HG03108 (cell line): ENCODE measurements at regions not wholly inside any gene's neighbourhood (a gene's known extent, or its start where the extent isn't known, plus 50 kb on each side); places are given as distances from the start of the nearest gene placed in this dataset.

ENCODE experiments used
- ATAC-seq: cut with Tn5 transposase; IDR thresholded peaks from one replicate; pipeline ENCODE4 v1.9.1; 2021; ENCODE audit warnings: moderate library complexity; ENCODE audit not compliant: unreplicated experiment

- no peak for ATAC-seq
These were observed 166.5 kb upstream of the NR3C1 start for GRCh38 chr5:143569722-143570567.

- no peak for ATAC-seq
These were observed 165.8 kb upstream of the NR3C1 start for GRCh38 chr5:143569213-143569701.

- ATAC-seq: no peak
These were observed 164.4 kb upstream of the NR3C1 start for GRCh38 chr5:143567583-143568504.

DNA sequence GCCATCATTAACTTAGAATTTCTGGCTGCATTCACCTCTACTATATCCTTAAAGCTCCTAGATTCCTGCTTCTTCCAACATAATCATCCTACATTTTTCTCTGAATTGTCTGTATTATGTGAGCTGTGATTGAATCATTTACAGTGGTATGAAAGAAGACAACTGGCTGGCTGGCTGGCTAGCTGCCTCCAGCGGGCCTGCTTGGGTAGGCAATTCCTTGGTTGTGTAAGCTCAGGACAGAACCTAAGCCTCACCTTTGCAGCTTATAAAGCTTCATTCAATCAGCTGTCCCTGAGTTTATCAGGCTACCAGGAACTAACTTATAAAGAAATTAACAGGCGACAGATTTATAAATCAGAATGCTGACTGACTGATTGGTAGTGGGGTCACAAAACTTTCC, 162.7 kb upstream of the NR3C1 start:
- ATAC-seq: no peak

DNA sequence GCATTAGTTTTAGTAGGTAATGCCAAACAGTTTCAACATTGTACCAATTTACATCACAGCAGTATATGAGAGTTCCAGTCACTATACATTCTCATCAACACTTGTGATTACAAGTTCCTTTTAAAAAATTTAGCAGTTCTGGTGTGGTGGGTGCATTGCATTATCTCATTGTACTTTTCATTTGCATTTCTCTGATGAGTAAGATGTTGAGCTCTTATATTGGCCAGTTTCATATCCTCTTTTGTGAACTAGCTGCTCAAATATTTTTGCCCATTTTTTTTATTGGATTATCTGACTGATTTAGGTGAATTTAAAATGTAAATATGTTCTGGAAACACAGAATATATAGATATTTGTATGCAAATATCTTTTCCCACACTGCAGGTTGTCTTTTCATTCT, 160.9 kb upstream of the NR3C1 start:
- ATAC-seq: peak; percentile 94

- ATAC-seq: no peak
These were observed 159.4 kb upstream of the NR3C1 start for GRCh38 chr5:143562935-143563334.

- no peak for ATAC-seq
These were observed 157.7 kb upstream of the NR3C1 start for GRCh38 chr5:143561219-143561618.

DNA sequence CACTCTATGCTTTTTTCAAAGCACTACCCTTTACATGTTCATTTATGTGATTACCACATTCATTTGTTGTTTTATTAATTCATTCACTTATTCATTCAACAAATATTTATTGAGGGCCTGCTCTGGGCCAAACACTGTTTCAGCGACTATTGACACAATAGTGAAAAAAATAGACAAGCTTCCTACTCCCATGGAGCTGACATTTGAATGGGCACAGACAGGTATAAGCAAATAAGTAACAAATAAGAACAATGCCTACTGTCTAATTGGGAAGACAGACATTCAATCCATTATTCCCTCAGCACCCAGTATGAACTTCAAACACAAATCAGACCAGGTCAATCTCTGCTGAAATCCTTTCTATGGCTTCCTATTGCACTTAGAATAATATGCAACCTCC, 156.9 kb upstream of the NR3C1 start:
- ATAC-seq: no peak

GRCh38 chr5:143559586-143560109, 156.2 kb upstream of the NR3C1 start:
- ATAC-seq: no peak

DNA sequence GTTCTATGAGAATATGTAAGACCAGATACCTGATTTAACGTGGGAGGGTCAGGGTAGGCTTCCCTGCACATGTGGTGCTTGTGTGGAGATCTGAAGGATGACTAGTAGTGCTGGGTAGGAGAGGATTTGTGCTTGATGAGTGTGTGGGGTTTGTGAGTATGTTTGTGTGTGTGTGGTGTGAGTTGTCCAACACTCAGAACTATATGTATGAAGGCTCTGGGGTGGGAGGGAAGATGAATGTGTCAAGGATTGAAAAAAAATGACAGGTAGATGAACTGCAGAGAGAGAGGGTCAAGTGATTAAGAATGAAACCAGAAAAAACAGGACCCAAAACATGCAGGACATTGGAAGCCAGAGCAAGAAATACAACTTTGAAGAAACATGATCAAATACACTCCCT, 154.6 kb upstream of the NR3C1 start:
- no peak for ATAC-seq

DNA sequence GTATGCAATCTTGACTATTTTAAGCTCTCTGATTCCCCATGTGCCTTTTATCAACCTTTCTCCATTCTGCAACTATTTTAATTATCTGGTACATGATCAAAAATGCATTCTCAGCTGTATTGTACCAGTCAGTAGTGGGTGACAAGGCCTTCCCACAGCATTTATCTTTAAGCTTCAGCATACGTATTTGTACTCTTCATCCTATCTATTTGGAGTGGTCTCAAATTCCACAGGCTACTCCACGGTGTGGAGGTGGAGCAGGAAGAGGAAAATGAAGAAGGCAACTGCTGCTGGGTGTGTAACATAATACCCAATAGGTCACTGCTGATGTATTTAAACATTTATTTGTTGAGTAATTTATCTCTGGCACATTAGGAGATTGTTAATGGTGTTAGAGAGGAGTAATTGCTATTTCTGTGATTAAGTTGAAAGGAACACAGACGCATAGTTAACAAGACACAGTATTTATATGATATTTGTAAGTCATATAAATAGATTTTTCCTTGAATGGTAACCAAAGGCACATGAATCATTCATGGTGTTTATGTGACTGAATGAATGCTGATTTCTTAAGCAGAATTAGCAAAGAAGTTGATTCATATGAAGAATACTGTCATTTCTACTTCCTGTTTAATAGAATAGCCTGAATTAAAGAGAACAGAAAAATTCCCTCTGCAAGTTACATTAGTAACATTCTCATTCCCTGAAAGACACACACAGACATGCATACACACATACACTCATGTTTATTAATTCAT, 153.8 kb upstream of the NR3C1 start:
- ATAC-seq: no peak

DNA sequence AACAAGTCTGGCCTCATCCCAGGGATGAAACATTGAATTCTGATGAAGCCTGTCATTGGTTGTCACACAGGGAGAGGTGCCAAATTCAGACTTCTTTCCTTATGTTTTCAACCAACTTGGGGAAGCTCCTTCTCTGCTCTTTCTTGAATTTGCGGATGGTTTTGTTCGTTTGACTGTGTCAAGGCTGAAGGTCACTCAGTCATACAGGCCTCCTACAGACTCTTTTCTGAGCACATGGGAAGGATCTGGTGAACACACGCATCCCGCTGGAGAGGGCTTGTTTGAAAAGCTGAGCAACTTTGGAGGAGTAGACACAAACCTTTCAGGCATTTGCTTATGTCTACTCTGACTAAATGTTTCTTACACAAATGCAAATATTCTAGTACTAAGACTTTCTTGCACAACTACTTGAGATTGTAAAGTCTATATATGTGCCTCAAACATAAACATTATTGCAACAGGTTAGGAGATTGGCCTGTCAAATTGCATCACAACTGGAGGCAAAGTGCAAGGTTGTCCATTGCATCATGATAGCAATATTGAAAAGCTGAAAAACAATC, 151.5 kb upstream of the NR3C1 start:
- ATAC-seq: no peak

DNA sequence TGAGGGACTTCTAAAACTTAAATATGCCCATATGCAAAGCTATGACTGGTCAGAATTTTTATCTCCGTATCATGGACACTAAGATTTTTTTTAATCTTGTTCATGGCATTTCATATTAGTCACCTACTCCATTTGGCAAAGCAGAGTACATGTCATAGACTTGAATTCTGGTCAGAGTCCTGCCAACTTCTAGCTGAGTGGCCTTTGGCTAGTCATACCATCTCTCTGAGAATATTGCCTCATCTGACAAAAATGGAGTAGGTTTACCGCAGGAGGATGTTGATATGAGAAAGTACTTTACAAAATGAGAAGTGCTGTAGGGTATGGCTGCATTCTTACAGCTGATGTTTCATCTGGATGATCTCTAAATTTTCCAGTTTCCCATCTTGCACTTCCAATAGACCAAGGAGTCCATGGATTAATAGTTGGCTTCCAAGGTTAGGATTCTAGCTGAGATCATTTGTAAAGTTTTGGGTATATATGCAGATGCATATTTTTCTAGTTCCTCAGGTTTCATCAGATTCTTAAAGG, 150.8 kb upstream of the NR3C1 start:
- no peak for ATAC-seq

GRCh38 chr5:143552680-143553079, 149.2 kb upstream of the NR3C1 start:
- no peak for ATAC-seq

GRCh38 chr5:143551820-143552251, 148.3 kb upstream of the NR3C1 start:
- no peak for ATAC-seq

GRCh38 chr5:143550986-143551630, 147.6 kb upstream of the NR3C1 start:
- ATAC-seq: no peak

DNA sequence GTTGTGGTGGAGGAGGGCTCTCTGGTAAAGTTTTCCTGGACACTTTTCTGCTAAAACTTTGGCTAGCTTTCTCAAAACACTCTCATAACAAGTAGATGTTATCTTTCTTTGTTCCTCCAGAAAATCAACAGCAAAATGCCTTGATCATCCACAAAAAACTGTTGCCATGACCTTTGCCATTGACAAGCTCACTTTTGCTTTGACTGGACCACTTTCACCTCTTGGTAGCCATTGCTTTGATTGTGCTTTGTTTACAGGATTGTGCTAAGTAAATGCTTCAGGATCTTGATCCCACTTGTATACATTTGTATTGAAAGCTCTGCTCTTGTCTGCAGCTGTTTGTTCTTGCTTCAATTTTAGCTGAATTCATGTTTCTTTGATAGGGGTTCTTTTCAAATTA, 143.9 kb upstream of the NR3C1 start:
- no peak for ATAC-seq

- no peak for ATAC-seq
These were observed 142.9 kb upstream of the NR3C1 start for GRCh38 chr5:143546394-143546793.

GRCh38 chr5:143544606-143545005, 141.1 kb upstream of the NR3C1 start:
- ATAC-seq: no peak
